ENCODE measurements at regions not wholly inside any gene's neighbourhood (a gene's known extent, or its start where the extent isn't known, plus 50 kb on each side); places are given as distances from the start of the nearest gene placed in this dataset.
"Not testable (repeated sequence)": the region's sequence is repeated elsewhere in the genome, so short reads cannot be mapped to it uniquely, and the experiment has no call there.

DNA sequence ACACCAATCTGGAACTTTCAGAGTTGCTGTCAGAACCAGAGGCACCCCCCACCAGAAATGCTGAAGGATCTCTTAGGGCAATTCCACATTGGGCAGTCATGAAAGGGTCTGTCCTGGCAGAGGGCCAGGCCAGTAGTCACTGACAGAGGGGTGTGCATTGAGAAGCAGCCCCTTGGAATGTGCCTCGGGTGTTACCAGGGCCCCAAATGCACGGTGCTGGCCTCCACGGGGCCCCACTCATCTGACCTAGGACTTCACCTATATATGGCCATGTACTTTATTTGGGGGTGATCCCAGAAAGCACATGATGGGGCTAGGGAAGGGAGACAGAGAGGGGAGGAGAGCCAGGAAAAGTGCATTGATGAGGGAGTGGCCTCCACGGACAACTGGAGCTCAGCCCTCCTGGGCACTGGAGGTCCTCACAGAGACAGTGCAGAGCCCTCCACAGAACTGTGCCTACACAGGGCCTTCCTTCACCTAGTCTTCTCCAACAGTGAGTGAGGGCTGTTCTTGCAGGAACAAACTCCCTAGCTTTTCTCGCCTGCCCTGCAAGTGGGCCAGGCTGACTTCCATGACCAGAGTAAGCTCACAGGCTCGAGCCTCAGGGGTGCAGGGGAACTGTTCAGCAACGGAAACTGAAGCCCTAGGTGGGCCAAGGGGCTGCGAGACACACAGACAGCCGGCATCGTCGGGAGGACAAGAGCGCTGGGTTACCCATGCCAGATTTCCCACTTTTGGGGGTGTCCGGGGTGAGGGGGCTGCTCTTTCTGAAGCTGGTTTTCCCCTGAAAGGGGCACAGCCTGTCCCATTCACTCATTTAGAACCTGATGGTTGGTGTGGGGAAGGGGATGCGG, 136.2 kb downstream of the HMX1 start:
- DNase-seq = no peak

DNA sequence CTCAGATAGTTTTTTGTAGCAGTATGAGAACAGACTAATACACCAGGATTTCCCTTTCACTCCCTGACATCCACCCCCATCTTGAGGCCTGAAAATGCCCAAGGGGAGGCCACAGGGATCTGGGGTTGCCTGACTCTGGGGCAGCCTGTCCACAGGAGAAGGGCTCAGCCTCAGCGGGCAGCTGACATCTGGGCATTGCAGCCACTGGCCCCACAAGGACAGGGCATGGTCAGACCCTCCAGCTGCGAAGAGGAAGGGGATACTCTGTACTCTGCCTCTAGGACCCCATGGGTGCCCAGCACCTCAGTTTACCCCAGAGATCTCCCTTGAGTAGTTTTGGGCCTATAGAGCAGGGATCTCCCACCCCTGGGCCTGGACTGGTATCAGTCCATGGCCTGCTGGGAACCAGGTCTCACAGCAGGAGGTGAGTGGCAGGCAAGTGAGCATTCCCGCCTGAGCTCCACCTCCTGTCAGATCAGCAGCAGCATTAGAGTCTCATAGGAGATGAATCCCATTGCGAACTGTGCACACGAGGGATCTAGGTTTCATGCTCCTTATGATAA, 138.9 kb downstream of the HMX1 start:
- DNase-seq = no peak

- DNase-seq = no peak
Measured at GRCh38 chr4:8732092-8732491, 139.5 kb downstream of the CPZ start.

GRCh38 chr4:8731364-8731763, 138.8 kb downstream of the CPZ start:
- no peak for DNase-seq

- no peak for DNase-seq
Measured at GRCh38 chr4:8730681-8731080, 138.1 kb downstream of the CPZ start.

- no peak for DNase-seq
Measured at GRCh38 chr4:8730159-8730558, 137.6 kb downstream of the CPZ start.

DNA sequence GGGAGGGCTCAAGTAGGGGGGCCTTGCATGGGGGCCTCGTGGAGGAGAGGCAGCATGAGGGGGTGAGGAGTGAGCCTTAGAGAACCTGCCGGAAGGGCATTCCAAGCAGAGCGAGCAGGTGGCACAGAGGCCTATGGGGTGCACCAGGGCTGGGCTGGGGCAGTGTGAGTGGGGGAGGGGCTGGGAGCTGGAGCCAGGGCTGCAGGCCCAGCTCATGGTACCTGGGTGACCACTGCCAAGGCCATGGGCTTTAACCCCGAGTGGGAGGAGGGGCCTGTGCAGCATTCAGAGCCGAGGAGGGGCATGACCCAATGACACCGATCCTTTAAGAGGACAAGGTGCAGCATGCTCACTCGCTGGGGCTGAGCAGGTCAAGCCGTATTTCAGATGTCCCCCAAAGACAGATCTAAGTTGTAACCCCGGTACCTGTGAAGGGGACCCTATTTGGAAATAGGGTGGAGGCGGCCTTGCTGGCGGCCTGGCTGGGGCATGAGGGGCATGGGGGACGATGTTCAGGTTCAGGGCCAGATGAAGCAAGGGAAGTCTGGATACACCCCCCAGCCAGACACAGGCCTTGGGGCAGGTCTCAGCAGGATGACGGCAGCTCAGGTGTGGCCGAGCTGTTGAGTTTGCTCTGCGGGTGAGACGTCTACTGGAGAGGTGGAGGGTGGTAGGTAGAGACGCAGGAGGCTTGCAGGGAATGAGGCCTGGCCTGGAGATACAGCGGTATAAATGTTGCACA, 137.0 kb downstream of the CPZ start:
- DNase-seq = no peak

- no peak for DNase-seq
Measured at GRCh38 chr4:8728536-8729407, 136.2 kb downstream of the CPZ start.

GRCh38 chr4:8727546-8728510, 135.3 kb downstream of the CPZ start:
- no peak for DNase-seq

DNA sequence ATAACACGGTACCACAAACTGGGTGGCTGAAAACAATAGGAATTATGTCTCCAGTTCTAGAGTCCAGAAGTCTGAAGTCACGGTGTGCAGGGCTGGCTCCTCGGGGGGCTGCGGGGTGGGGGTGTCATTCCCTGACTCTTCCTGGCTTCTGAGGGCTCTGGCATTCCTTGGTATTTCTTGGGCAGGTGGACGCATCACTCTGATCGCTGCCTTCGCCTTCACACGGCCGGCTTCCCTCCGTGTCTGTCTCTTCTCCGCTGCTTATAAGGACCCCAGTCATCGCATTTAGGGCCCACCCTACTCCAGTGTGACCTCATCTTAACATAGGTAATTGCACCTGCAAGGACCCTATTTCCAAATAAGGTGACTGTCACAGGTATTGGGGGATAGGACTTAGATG, 134.6 kb downstream of the CPZ start:
- DNase-seq = no peak

DNA sequence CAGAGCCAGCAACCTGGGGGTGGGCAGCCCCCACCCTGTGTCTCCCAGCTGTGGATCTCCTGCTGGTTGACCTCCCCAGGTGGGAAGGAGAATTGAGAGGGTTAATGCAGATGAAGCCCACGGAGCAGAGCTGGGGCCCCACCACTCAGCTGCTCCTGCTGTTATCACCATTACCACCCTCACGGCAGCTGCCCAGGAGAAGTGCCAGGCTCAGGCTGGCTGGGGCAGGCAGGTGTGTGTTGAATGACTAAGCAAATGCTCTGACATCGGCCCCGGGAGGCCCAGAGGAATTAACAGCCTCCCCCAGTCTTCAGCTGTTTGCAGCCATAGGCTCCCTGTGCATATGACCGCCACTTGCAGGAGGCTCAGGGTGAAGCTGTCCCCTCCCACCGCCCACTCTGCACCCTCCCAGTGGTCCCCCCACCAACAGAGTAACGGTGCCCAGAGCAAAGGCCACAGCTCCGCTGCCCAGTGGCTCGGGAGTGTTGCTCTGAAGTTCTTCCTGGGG, 133.8 kb downstream of the CPZ start:
- DNase-seq = no peak

DNA sequence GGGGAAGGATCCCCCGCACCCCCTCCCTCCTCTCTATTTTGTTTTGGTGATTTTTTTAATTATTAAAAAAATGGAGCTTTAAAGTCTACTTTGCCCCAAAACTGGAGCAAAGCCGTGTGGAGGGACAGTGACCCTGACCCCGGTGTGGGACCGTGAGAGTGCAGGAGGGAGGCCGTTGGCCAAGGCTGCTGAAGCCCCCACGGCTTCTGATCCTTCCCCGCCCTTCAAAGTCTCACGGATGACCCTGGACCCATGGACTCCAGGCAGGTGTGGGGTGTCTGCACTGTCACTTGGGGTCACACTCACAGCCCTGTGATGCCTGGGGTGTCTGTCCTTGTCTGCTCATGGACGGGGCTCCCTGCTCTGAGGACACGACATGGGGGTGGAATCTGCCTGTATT, 133.3 kb downstream of the CPZ start:
- no peak for DNase-seq

- no peak for DNase-seq
Measured at GRCh38 chr4:8725071-8725841, 132.7 kb downstream of the CPZ start.

DNA sequence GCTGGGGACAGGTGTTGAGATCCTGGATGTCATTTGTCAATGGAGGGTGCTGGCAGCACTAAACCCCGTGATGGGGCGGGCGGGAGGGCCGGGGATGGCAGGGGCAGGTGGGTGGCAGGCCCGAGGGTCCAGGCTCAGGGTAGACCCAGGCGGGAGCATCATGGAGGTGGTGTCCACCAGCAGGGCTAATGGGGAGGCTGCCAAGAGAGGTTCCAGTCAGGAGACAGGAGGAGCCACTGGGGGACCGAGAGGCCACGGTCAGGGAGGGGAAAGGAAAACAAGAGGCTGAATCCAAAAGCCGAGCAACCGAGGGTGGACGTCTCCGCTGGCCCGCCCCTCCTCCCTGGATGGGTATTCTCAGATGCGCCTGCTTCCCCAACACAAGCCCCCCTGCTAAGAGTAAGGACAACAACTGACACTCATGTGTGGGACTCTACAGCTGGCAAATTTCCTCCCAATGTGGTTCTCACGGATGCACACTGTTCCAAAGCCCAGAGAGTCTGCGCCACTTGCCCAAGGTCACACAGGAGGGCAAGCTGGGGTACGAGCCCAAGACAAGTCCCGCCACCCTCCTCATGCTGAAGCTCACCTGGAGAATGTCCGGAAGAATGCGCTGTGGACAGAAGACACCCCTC, 132.0 kb downstream of the CPZ start:
- DNase-seq = no peak

GRCh38 chr4:8723222-8723980, 130.8 kb downstream of the CPZ start:
- no peak for DNase-seq

- no peak for DNase-seq
Measured at GRCh38 chr4:8722556-8722955, 130.0 kb downstream of the CPZ start.

DNA sequence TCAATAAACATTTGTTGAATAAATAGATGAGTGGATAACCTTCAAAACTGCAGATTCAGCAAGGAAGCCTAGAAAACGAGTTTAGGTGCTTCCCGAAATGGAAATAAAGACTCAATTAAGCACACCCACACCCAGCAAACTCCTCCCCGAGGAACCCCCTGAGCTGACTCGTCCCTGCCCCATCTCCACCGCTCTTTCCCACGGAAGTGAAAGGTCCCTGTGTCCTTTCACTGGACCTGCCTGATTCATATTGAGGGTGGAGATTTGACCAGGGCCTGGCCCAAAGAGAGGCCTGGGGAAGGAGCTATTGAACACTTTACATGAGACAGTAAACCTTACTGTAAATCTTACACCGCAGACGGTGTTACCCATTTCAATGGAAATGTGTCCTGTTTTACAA, 129.1 kb downstream of the CPZ start:
- no peak for DNase-seq

- no peak for DNase-seq
Measured at GRCh38 chr4:8719421-8719820, 126.9 kb downstream of the CPZ start.

DNA sequence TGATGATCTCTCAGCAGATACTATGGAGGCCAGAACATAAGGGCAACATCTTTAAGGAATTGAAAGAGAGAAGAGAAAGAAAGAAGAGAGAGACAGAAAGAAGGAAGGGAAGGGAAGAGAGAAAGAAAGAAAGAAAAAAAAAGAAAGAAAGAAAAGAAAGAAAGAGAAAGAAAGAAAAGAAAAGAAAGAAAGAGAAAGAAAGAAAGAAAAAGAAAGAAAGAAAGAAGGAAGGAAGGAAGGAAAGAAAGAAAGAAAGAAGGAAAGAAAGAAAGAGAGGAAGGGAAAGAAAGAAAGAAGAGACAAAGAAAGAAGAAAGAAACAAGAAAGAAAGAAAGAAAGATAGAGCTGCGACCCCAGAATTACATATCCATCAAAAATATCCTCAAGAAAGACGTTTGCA, 124.9 kb downstream of the CPZ start:
- not testable (repeated sequence) for DNase-seq

DNA sequence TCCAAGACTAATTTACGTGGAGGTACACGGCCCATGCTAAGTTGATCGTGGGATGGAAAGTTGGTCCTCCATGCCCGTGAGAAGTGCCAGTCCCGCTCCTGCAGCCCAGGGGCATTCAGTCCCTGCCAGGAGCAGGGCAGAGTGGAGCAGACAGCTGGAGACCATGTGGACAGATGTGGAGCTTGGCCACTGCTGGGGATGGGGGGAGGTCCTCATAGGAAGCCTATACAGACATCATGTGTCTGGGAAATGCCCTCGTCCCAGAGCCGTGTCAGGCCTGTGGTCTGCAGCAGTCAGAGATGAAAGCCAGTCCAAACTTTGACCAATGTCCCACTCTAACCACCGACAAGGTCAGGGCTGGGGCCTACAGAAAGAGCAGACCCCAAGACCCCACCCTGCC, 118.4 kb downstream of the CPZ start:
- DNase-seq = no peak

All from MV-4-11 (cell line).